Neural cell (in vitro differentiated cells): ENCODE measurements at regions not wholly inside any gene's neighbourhood (a gene's known extent, or its start where the extent isn't known, plus 50 kb on each side); places are given as distances from the start of the nearest gene placed in this dataset.

Source experiments
- H2AFZ ChIP-seq: fragments of 200-600, 300-800 bp; sonication (generic), shearing (Covaris generic); 2 replicates; pipeline ENCODE4 v1.6.0; 2014; ENCODE audit warnings: low read depth, mild to moderate bottlenecking, antibody characterized with exemption, low read length, moderate library complexity
- H3F3A ChIP-seq: fragments of 200-600 bp; shearing (Covaris generic); 2 replicates; pipeline ENCODE4 v1.6.1; 2016; ENCODE audit warnings: mild to moderate bottlenecking, moderate library complexity, mixed read lengths, antibody characterized with exemption, low read length; ENCODE audit not compliant: insufficient read depth, poor library complexity, severe bottlenecking
- H3K27ac ChIP-seq: fragments of 200-600, 300-800 bp; sonication (generic), shearing (Covaris generic); 2 replicates; pipeline ENCODE4 v1.5.1; 2014; ENCODE audit warnings: mild to moderate bottlenecking, low read length, moderate library complexity
- H3K27me3 ChIP-seq: fragments of 300-800, 200-600 bp; sonication (generic), shearing (Covaris generic); 2 replicates; pipeline ENCODE4 v1.6.0; 2014; ENCODE audit warnings: mild to moderate bottlenecking, low read depth, low read length, moderate library complexity; ENCODE audit not compliant: insufficient read depth
- H3K36me3 ChIP-seq: fragments of 300-800, 200-600 bp; sonication (generic), shearing (Covaris generic); 2 replicates; pipeline ENCODE4 v1.5.1; 2014; ENCODE audit warnings: mild to moderate bottlenecking, antibody characterized with exemption, low read length, moderate library complexity; ENCODE audit not compliant: insufficient read depth
- H3K4me2 ChIP-seq: fragments of 300-800, 200-600 bp; sonication (generic), shearing (Covaris generic); 2 replicates; pipeline ENCODE4 v1.6.0; 2014; ENCODE audit warnings: mild to moderate bottlenecking, low read length
- H3K4me3 ChIP-seq: fragments of 300-800, 200-600 bp; sonication (generic), shearing (Covaris generic); 2 replicates; pipeline ENCODE4 v1.5.1; 2014; ENCODE audit warnings: mild to moderate bottlenecking, low read length, moderate library complexity
- H3K79me2 ChIP-seq: fragments of 200-600 bp; shearing (Covaris generic); replicated peaks from 2 replicates; pipeline ENCODE4 v1.6.0; 2014; ENCODE audit warnings: mild to moderate bottlenecking, low read length, moderate library complexity; ENCODE audit not compliant: insufficient read depth
- H3K9ac ChIP-seq: fragments of 300-800, 200-600 bp; sonication (generic), shearing (Covaris generic); 2 replicates; pipeline ENCODE4 v1.6.1; 2016; ENCODE audit warnings: mild to moderate bottlenecking, low read length, mixed read lengths
- H3K9me2 ChIP-seq: fragments of 200-600 bp; shearing (Covaris generic); 2 replicates; pipeline ENCODE4 v1.6.1; 2016; ENCODE audit warnings: mild to moderate bottlenecking, low read length, mixed read lengths; ENCODE audit not compliant: insufficient read depth
- H3K9me3 ChIP-seq: fragments of 200-600, 300-800 bp; sonication (generic), shearing (Covaris generic); 2 replicates; pipeline ENCODE4 v1.6.1; 2016; ENCODE audit warnings: mild to moderate bottlenecking, mixed run types, low read length, moderate library complexity, mixed read lengths
- H4K20me1 ChIP-seq: fragments of 200-600 bp; shearing (Covaris generic); 2 replicates; pipeline ENCODE4 v1.6.1; 2016; ENCODE audit warnings: mild to moderate bottlenecking, mixed run types; ENCODE audit not compliant: insufficient read depth
- CTCF ChIP-seq: fragments of 450-650 bp; IDR thresholded peaks from 2 replicates; pipeline ENCODE4 v1.5.1; 2014; ENCODE audit warnings: antibody characterized with exemption, mild to moderate bottlenecking, moderate library complexity; ENCODE audit not compliant: poor library complexity, severe bottlenecking
- EP300 ChIP-seq: fragments of 450-650 bp; conservative IDR thresholded peaks from 2 replicates; pipeline ENCODE4 v1.6.1; 2014; ENCODE audit warnings: antibody characterized with exemption, mild to moderate bottlenecking, moderate library complexity; ENCODE audit not compliant: poor library complexity, severe bottlenecking
- EZH2 ChIP-seq: fragments of 200-600, 300-800 bp; shearing (Covaris generic), sonication (generic); IDR thresholded peaks from 2 replicates; pipeline ENCODE4 v1.6.1; 2014; ENCODE audit warnings: antibody characterized with exemption, low read length, borderline replicate concordance, mild to moderate bottlenecking; ENCODE audit not compliant: insufficient read depth, poor library complexity, severe bottlenecking
- MXI1 ChIP-seq: fragments of 450-650 bp; conservative IDR thresholded peaks from 2 replicates; pipeline ENCODE4 v1.6.1; 2014; ENCODE audit warnings: antibody characterized with exemption, mild to moderate bottlenecking; ENCODE audit not compliant: poor library complexity, severe bottlenecking
- POLR2AphosphoS5 ChIP-seq: IDR thresholded peaks from 2 replicates; pipeline ENCODE4 v1.6.1; 2012
- RAD21 ChIP-seq: fragments of 450-650 bp; conservative IDR thresholded peaks from 2 replicates; pipeline ENCODE4 v1.6.1; 2014; ENCODE audit warnings: antibody characterized with exemption, mild to moderate bottlenecking, moderate library complexity
- REST ChIP-seq: IDR thresholded peaks from 2 replicates; pipeline ENCODE4 v1.6.1; 2012; ENCODE audit warnings: borderline replicate concordance
- SMC3 ChIP-seq: fragments of 450-650 bp; conservative IDR thresholded peaks from 2 replicates; pipeline ENCODE4 v1.6.1; 2014; ENCODE audit warnings: antibody characterized with exemption, mild to moderate bottlenecking, moderate library complexity; ENCODE audit not compliant: poor library complexity
- TAF1 ChIP-seq: IDR thresholded peaks from 2 replicates; pipeline ENCODE4 v1.6.1; 2012; ENCODE audit warnings: low read depth

GRCh38 chrX:810186-810585 lies 179.6 kb downstream of the SHOX start:
- H3K9ac ChIP-seq = no peak overlapping the region
- H3K27ac ChIP-seq = no peak overlapping the region
- no peak overlapping the region for H3K4me2 ChIP-seq
- H3F3A ChIP-seq = no peaks in the 10 kb centered on the region
- no peak for TF ChIP-seq POLR2AphosphoS5
- TF ChIP-seq TAF1 = no peak
- no peak for TF ChIP-seq SMC3
- no peak for TF ChIP-seq MXI1
- no peak for TF ChIP-seq CTCF
- TF ChIP-seq EZH2 = no peak
- no peak for TF ChIP-seq REST
- H3K4me3 ChIP-seq = no peak overlapping the region
- H3K36me3 ChIP-seq = no peaks in the 10 kb centered on the region
- no peaks in the 10 kb centered on the region for H3K9me2 ChIP-seq
- H4K20me1 ChIP-seq = no peaks in the 10 kb centered on the region
- no peak overlapping the region for H2AFZ ChIP-seq
- no peaks in the 10 kb centered on the region for H3K79me2 ChIP-seq
- H3K27me3 ChIP-seq = no peaks in the 10 kb centered on the region
- H3K9me3 ChIP-seq = peaks cover 3% of the 10 kb centered on the region

GRCh38 chrX:809081-809480 lies 178.5 kb downstream of the SHOX start:
- Histone ChIP-seq H3K79me2 (no peaks in the 10 kb centered on the region), H3K9ac (no peak overlapping the region), H3K27ac (no peak overlapping the region), H2AFZ (no peak overlapping the region), H3K36me3 (no peaks in the 10 kb centered on the region), H4K20me1 (no peaks in the 10 kb centered on the region), H3K9me3 (peaks cover 3% of the 10 kb centered on the region), H3F3A (no peaks in the 10 kb centered on the region), H3K9me2 (no peaks in the 10 kb centered on the region), H3K27me3 (no peaks in the 10 kb centered on the region), H3K4me2 (no peak overlapping the region), H3K4me3 (no peak overlapping the region)
- TF ChIP-seq SMC3 (no peak), RAD21 (no peak), EP300 (no peak), POLR2AphosphoS5 (no peak), REST (no peak)
